Jurkat, Clone E6-1 (cell line): ENCODE measurements at regions not wholly inside any gene's neighbourhood (a gene's known extent, or its start where the extent isn't known, plus 50 kb on each side); places are given as distances from the start of the nearest gene placed in this dataset.
"Not testable (repeated sequence)": the region's sequence is repeated elsewhere in the genome, so short reads cannot be mapped to it uniquely, and the experiment has no call there.

Source experiments
- DNase-seq: peaks from one replicate; pipeline ENCODE4 v3.0.0-alpha.2; 2011; ENCODE audit warnings: low read depth, low spot score
- H3K4me3 ChIP-seq: 2 replicates; pipeline ENCODE4 v1.5.1; 2011; ENCODE audit warnings: mild to moderate bottlenecking, low read length, control low read depth, moderate library complexity

- H3K4me3 ChIP-seq: no peak overlapping the region
- DNase-seq: no peak
Observed at GRCh38 chr7:12820777-12821176, 133.3 kb downstream of the ARL4A start.

- H3K4me3 ChIP-seq: no peak overlapping the region
- no peak for DNase-seq
Observed at GRCh38 chr7:12821746-12822145, 134.3 kb downstream of the ARL4A start.

GRCh38 chr7:12826079-12826478 is 138.6 kb downstream of the ARL4A start:
- DNase-seq: no peak
- no peak overlapping the region for H3K4me3 ChIP-seq

- DNase-seq: no peak
Observed at GRCh38 chr7:12827219-12827821, 139.9 kb downstream of the ARL4A start.

GRCh38 chr7:12827920-12828319 is 140.5 kb downstream of the ARL4A start:
- no peak overlapping the region for H3K4me3 ChIP-seq
- DNase-seq: no peak

More at GRCh38 chr7:12827219-12827821, 139.9 kb downstream of the ARL4A start:
- no peak overlapping the region for H3K4me3 ChIP-seq

- H3K4me3 ChIP-seq: no peak overlapping the region
- DNase-seq: no peak
Observed at GRCh38 chr7:12831024-12831423, 143.6 kb downstream of the ARL4A start.

- H3K4me3 ChIP-seq: no peak overlapping the region
- DNase-seq: no peak
Observed at GRCh38 chr7:12833829-12834228, 146.4 kb downstream of the ARL4A start.

- H3K4me3 ChIP-seq: no peak overlapping the region
- no peak for DNase-seq
Observed at GRCh38 chr7:12834782-12835181, 147.3 kb downstream of the ARL4A start.

GRCh38 chr7:12839508-12840153 is 152.2 kb downstream of the ARL4A start:
- no peak for DNase-seq
- no peak overlapping the region for H3K4me3 ChIP-seq

GRCh38 chr7:12844732-12845131 is 157.3 kb downstream of the ARL4A start:
- DNase-seq, H3K4me3 ChIP-seq: not testable (repeated sequence)

GRCh38 chr7:12847001-12847400 is 159.6 kb downstream of the ARL4A start:
- DNase-seq: no peak
- H3K4me3 ChIP-seq: no peak overlapping the region

- DNase-seq: no peak
- no peak overlapping the region for H3K4me3 ChIP-seq
Observed at GRCh38 chr7:12851142-12851541, 163.7 kb downstream of the ARL4A start.

- DNase-seq: no peak
- no peak overlapping the region for H3K4me3 ChIP-seq
Observed at GRCh38 chr7:12851841-12852240, 164.4 kb downstream of the ARL4A start.

- DNase-seq: no peak
Observed at GRCh38 chr7:12855036-12855435, 167.6 kb downstream of the ARL4A start.

GRCh38 chr7:12859761-12860160 is 172.3 kb downstream of the ARL4A start:
- no peak overlapping the region for H3K4me3 ChIP-seq
- no peak for DNase-seq

More at GRCh38 chr7:12855036-12855435, 167.6 kb downstream of the ARL4A start:
- no peak overlapping the region for H3K4me3 ChIP-seq

- no peak overlapping the region for H3K4me3 ChIP-seq
- DNase-seq: no peak
Observed at GRCh38 chr7:12861070-12861469, 173.6 kb downstream of the ARL4A start.

GRCh38 chr7:12862146-12862545 is 174.7 kb downstream of the ARL4A start:
- no peak for DNase-seq
- no peak overlapping the region for H3K4me3 ChIP-seq

GRCh38 chr7:12864470-12865046 is 177.1 kb downstream of the ARL4A start:
- H3K4me3 ChIP-seq: no peak overlapping the region
- no peak for DNase-seq

- DNase-seq: no peak
- no peak overlapping the region for H3K4me3 ChIP-seq
Observed at GRCh38 chr7:12865593-12865992, 178.2 kb downstream of the ARL4A start.

GRCh38 chr7:12866207-12866606 is 178.8 kb downstream of the ARL4A start:
- no peak overlapping the region for H3K4me3 ChIP-seq
- no peak for DNase-seq

- DNase-seq: no peak
- no peak overlapping the region for H3K4me3 ChIP-seq
Observed at GRCh38 chr7:12868027-12868426, 180.6 kb downstream of the ARL4A start.
